ENCODE measurements at regions not wholly inside any gene's neighbourhood (a gene's known extent, or its start where the extent isn't known, plus 50 kb on each side); places are given as distances from the start of the nearest gene placed in this dataset.

- intact Hi-C loops (cut with micrococcal nuclease; ENCODE audit: unreplicated experiment) = no loop called here
- Mint-ChIP-seq H3K4me3 (ENCODE audit: unreplicated experiment) (no peak overlapping the region), H3K9me3 (ENCODE audit: unreplicated experiment) (no peaks in the 10 kb centered on the region), H3K36me3 (ENCODE audit: insufficient read depth, unreplicated experiment) (no peaks in the 10 kb centered on the region), H3K4me1 (ENCODE audit: low read depth, unreplicated experiment) (peaks cover 5% of the 10 kb centered on the region), H3K27ac (ENCODE audit: unreplicated experiment) (no peak overlapping the region), H3K27me3 (ENCODE audit: insufficient read depth, unreplicated experiment) (no peaks in the 10 kb centered on the region)
- ChIA-PET POLR2A (no interaction called here), CTCF (no interaction called here)
- BruUV-seq (replicated peaks) = no TSS peak
- H3K4me1 ChIP-seq = peaks cover 5% of the 10 kb centered on the region; the same call in 1 of the 2 replicates
- no peak for TF ChIP-seq CTCF (IDR thresholded peaks at IDR 0.05; ENCODE audit: insufficient read depth in 1 of 2, low read depth in 1 of 2, low read length in 1 of 2, severe bottlenecking in 1 of 2, unreplicated experiment in 1 of 2)
- H3K4me3 ChIP-seq (ENCODE audit: low read depth, low read length) = no peak overlapping the region
- DNase-seq = no peak
- no peaks in the 10 kb centered on the region for H3K9me3 ChIP-seq
- H3K36me3 ChIP-seq (ENCODE audit: control insufficient read depth, insufficient read depth, low read length) = no peaks in the 10 kb centered on the region
- H3K27me3 ChIP-seq (replicated peaks; ENCODE audit: control insufficient read depth, insufficient read depth, low read length) = no peaks in the 10 kb centered on the region
Measured at GRCh38 chr2:150554046-150554445, 66.6 kb upstream of the RND3 start.

- ChIA-PET POLR2A (no interaction called here), CTCF (no interaction called here)
- no peak overlapping the region for H3K27ac Mint-ChIP-seq (ENCODE audit: unreplicated experiment)
- intact Hi-C loops (cut with micrococcal nuclease; ENCODE audit: unreplicated experiment) = no loop called here
- no peaks in the 10 kb centered on the region for H3K27me3 Mint-ChIP-seq (ENCODE audit: insufficient read depth, unreplicated experiment)
- no peaks in the 10 kb centered on the region for H3K36me3 Mint-ChIP-seq (ENCODE audit: insufficient read depth, unreplicated experiment)
- no peak overlapping the region for H3K4me3 Mint-ChIP-seq (ENCODE audit: unreplicated experiment)
- H3K36me3 ChIP-seq (ENCODE audit: control insufficient read depth, insufficient read depth, low read length) = no peaks in the 10 kb centered on the region
- no peak for DNase-seq
- H3K4me1 Mint-ChIP-seq (ENCODE audit: low read depth, unreplicated experiment) = peaks cover 5% of the 10 kb centered on the region
- no peaks in the 10 kb centered on the region for H3K27me3 ChIP-seq (replicated peaks; ENCODE audit: control insufficient read depth, insufficient read depth, low read length)
- peaks cover 5% of the 10 kb centered on the region; the same call in 1 of the 2 replicates for H3K4me1 ChIP-seq
- H3K9me3 ChIP-seq = no peaks in the 10 kb centered on the region
- no peak for TF ChIP-seq CTCF (IDR thresholded peaks at IDR 0.05; ENCODE audit: insufficient read depth in 1 of 2, low read depth in 1 of 2, low read length in 1 of 2, severe bottlenecking in 1 of 2, unreplicated experiment in 1 of 2)
- no peak overlapping the region for H3K4me3 ChIP-seq (ENCODE audit: low read depth, low read length)
- H3K9me3 Mint-ChIP-seq (ENCODE audit: unreplicated experiment) = no peaks in the 10 kb centered on the region
- no TSS peak for BruUV-seq (replicated peaks)
Measured at GRCh38 chr2:150552041-150552820, 64.8 kb upstream of the RND3 start.

GRCh38 chr2:150549381-150549780, 61.9 kb upstream of the RND3 start:
- intact Hi-C loops (cut with micrococcal nuclease; ENCODE audit: unreplicated experiment) = no loop called here
- CTCF ChIA-PET = no interaction called here
- Histone ChIP-seq H3K4me3 (ENCODE audit: low read depth, low read length) (no peak overlapping the region), H3K27me3 (replicated peaks; ENCODE audit: control insufficient read depth, insufficient read depth, low read length) (no peaks in the 10 kb centered on the region), H3K4me1 (peaks cover 5% of the 10 kb centered on the region; the same call in 1 of the 2 replicates), H3K9me3 (no peaks in the 10 kb centered on the region), H3K36me3 (ENCODE audit: control insufficient read depth, insufficient read depth, low read length) (no peaks in the 10 kb centered on the region)
- Mint-ChIP-seq H3K4me1 (ENCODE audit: low read depth, unreplicated experiment) (no peaks in the 10 kb centered on the region), H3K27me3 (ENCODE audit: insufficient read depth, unreplicated experiment) (no peaks in the 10 kb centered on the region), H3K36me3 (ENCODE audit: insufficient read depth, unreplicated experiment) (no peaks in the 10 kb centered on the region), H3K27ac (ENCODE audit: unreplicated experiment) (no peak overlapping the region), H3K9me3 (ENCODE audit: unreplicated experiment) (no peaks in the 10 kb centered on the region), H3K4me3 (ENCODE audit: unreplicated experiment) (no peak overlapping the region)
- TF ChIP-seq CTCF (IDR thresholded peaks at IDR 0.05; ENCODE audit: insufficient read depth in 1 of 2, low read depth in 1 of 2, low read length in 1 of 2, severe bottlenecking in 1 of 2, unreplicated experiment in 1 of 2) = no peak
- POLR2A ChIA-PET = no interaction called here
- no TSS peak for BruUV-seq (replicated peaks)
- DNase-seq = no peak
